Progenitor cell of endocrine pancreas (in vitro differentiated cells): ENCODE measurements at regions not wholly inside any gene's neighbourhood (a gene's known extent, or its start where the extent isn't known, plus 50 kb on each side); places are given as distances from the start of the nearest gene placed in this dataset.

ENCODE experiments used
- DNase-seq: peaks from one replicate; pipeline ENCODE4 v3.0.0; 2021; ENCODE audit warnings: low spot score; ENCODE audit not compliant: unreplicated experiment
- H3K27ac Mint-ChIP-seq: 2 replicates; pipeline ENCODE4 v1.8.0; 2021; ENCODE audit warnings: mild to moderate bottlenecking, moderate library complexity, mixed read lengths
- H3K27me3 Mint-ChIP-seq: 2 replicates; pipeline ENCODE4 v1.8.0; 2021; ENCODE audit warnings: mixed read lengths
- H3K36me3 Mint-ChIP-seq: 2 replicates; pipeline ENCODE4 v1.8.0; 2022; ENCODE audit warnings: mixed read lengths; ENCODE audit not compliant: insufficient read depth
- H3K4me1 Mint-ChIP-seq: 2 replicates; pipeline ENCODE4 v1.8.0; 2021; ENCODE audit warnings: low read depth, mixed read lengths
- H3K4me3 Mint-ChIP-seq: 2 replicates; pipeline ENCODE4 v1.8.0; 2021; ENCODE audit warnings: low read depth, mild to moderate bottlenecking, moderate library complexity, mixed read lengths
- H3K9me3 Mint-ChIP-seq: 2 replicates; pipeline ENCODE4 v1.8.0; 2021; ENCODE audit warnings: low read depth, mixed read lengths
- TF ChIP-seq, protein P1 (sequence below): fragments of 200-600 bp; sonication (generic); IDR thresholded peaks from one replicate; pipeline ENCODE4 v1.5.0; 2021; ENCODE audit warnings: antibody characterized with exemption, mild to moderate bottlenecking; ENCODE audit not compliant: unreplicated experiment

DNA sequence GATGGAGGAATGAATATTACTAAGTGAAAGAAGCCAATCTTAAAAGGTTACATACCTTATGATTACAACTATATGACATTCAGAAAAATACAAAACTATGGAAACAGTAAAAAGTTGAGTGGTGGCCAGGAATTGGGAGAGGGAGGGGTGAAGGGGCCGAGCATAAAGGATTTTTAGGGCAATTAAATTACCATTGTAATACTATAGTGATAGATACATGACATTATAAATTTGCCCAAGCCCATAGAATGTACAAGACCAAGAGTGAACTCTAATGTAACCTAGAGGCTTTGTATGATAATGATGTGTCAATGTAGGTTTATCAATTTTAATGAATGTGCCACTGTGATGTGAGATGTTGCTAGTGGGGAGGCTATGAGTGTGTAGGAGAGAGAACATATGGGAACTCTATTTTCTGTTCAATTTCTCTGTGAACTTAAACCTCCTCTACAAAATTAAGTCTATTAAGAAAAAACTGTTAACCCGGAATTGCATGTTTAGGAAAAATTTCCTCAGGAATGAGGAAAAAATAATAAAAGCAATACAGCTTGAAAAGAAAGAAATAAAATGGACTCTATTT is 541.9 kb upstream of the UBE2E2 start:
- H3K9me3 Mint-ChIP-seq = no peaks in the 10 kb centered on the region
- DNase-seq = no peak
- TF ChIP-seq, protein P1, sequence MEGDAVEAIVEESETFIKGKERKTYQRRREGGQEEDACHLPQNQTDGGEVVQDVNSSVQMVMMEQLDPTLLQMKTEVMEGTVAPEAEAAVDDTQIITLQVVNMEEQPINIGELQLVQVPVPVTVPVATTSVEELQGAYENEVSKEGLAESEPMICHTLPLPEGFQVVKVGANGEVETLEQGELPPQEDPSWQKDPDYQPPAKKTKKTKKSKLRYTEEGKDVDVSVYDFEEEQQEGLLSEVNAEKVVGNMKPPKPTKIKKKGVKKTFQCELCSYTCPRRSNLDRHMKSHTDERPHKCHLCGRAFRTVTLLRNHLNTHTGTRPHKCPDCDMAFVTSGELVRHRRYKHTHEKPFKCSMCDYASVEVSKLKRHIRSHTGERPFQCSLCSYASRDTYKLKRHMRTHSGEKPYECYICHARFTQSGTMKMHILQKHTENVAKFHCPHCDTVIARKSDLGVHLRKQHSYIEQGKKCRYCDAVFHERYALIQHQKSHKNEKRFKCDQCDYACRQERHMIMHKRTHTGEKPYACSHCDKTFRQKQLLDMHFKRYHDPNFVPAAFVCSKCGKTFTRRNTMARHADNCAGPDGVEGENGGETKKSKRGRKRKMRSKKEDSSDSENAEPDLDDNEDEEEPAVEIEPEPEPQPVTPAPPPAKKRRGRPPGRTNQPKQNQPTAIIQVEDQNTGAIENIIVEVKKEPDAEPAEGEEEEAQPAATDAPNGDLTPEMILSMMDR = no peak
- no peaks in the 10 kb centered on the region for H3K36me3 Mint-ChIP-seq
- H3K4me1 Mint-ChIP-seq = no peaks in the 10 kb centered on the region
- no peak overlapping the region for H3K27ac Mint-ChIP-seq
- H3K4me3 Mint-ChIP-seq = no peak overlapping the region
- no peaks in the 10 kb centered on the region for H3K27me3 Mint-ChIP-seq

DNA sequence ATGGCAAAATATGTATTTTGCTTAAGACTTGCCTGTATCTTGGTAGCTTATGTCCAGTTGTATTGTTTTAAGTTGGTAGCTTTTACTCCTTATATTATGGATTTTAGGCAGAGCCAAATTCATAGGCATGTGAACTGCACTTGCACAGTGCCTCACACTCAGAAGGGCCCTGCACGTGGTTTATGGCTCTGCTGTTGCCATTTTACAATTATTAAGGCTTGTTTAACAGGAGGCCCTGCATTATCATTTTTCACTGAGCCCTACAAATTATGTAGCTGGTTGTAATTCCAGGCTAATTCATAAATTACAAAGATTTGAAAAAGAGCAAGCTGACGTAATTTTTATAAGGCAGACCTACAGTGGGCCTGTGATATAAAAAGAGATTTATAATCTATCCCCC is 537.6 kb upstream of the UBE2E2 start:
- Mint-ChIP-seq H3K4me1 (no peaks in the 10 kb centered on the region), H3K4me3 (no peak overlapping the region), H3K27ac (no peak overlapping the region), H3K36me3 (no peaks in the 10 kb centered on the region), H3K27me3 (no peaks in the 10 kb centered on the region), H3K9me3 (no peaks in the 10 kb centered on the region)
- no peak for DNase-seq
- TF ChIP-seq, protein P1 = no peak

DNA sequence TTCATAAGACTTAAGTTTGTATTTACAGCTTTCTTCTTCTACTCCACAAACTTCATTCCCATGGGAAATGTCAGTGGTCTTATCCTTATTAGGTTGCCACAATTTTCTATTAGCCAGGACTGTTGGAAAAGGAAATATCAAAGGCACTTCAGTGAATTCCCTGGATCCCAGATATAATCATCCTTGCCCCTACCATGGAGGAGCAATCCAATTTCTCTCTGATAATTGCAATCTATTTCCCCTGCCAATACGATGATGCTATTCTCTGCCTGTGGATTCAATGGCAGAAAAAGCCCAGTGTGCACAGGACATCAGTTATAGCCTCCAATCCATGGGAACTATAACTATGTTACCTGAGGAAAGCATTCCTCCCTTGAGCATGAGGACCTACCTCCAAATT is 536.4 kb upstream of the UBE2E2 start:
- no peaks in the 10 kb centered on the region for H3K9me3 Mint-ChIP-seq
- TF ChIP-seq, protein P1 = no peak
- H3K4me3 Mint-ChIP-seq = no peak overlapping the region
- no peaks in the 10 kb centered on the region for H3K4me1 Mint-ChIP-seq
- no peaks in the 10 kb centered on the region for H3K27me3 Mint-ChIP-seq
- no peaks in the 10 kb centered on the region for H3K36me3 Mint-ChIP-seq
- H3K27ac Mint-ChIP-seq = no peak overlapping the region
- DNase-seq = no peak

DNA sequence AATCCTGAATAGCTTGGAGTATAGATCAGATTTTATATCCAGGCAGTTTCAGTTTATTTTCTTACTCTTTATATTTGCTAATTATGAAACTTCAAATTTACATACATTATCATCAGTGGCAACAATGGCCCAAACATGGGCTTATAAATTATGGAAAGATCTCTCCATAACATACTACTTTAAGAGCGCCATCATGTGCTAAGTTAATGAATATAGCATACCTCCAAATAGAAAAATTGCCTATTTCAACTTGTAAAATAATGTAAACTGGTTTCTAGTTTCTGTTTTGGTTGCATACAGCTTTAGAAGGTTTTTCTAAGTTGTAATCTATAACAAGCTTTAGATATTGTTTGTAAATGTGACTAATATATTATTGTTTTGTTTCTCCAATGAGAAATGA is 531.3 kb upstream of the UBE2E2 start:
- no peak overlapping the region for H3K27ac Mint-ChIP-seq
- no peak for DNase-seq
- peaks cover 3% of the 10 kb centered on the region for H3K9me3 Mint-ChIP-seq
- H3K4me3 Mint-ChIP-seq = no peak overlapping the region
- TF ChIP-seq, protein P1 = no peak
- H3K4me1 Mint-ChIP-seq = no peaks in the 10 kb centered on the region
- H3K36me3 Mint-ChIP-seq = no peaks in the 10 kb centered on the region
- no peaks in the 10 kb centered on the region for H3K27me3 Mint-ChIP-seq

DNA sequence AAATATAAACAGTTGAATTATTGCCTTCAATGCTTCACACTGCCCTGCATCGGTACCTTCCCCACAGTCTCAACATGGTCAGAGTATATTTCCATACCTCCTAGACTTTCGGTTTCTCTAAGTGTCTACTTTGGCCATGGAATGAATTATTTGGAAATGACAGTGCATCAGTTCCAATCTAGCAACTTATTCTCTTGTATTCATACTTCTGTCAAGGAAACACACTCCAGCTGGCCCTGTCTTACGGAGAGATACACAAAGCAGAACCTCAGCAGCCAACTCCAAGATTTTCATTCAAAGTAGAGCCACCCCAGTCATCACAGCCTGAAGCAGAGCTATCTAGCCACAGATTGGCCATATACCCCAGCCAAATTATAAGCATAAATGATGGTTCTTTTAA is 518.4 kb upstream of the UBE2E2 start:
- TF ChIP-seq, protein P1 = no peak
- no peak overlapping the region for H3K27ac Mint-ChIP-seq
- peaks cover 12% of the 10 kb centered on the region for H3K9me3 Mint-ChIP-seq
- H3K4me1 Mint-ChIP-seq = peaks cover 3% of the 10 kb centered on the region
- no peaks in the 10 kb centered on the region for H3K27me3 Mint-ChIP-seq
- no peak for DNase-seq
- no peak overlapping the region for H3K4me3 Mint-ChIP-seq
- H3K36me3 Mint-ChIP-seq = no peaks in the 10 kb centered on the region
